ENCODE measurements at regions not wholly inside any gene's neighbourhood (a gene's known extent, or its start where the extent isn't known, plus 50 kb on each side); places are given as distances from the start of the nearest gene placed in this dataset.

GRCh38 chr2:2850859-2851258 lies 519.8 kb upstream of the MYT1L start:
- in situ Hi-C loops (cut with HindIII; ENCODE audit: low sequenced_read_pairs), result no loop called here
- TF ChIP-seq CTCF (IDR thresholded peaks at IDR 0.05; ENCODE audit: low read depth, low read length, missing control alignments), result no peak
- no peak for DNase-seq (ENCODE audit: low read depth)
- no peak overlapping the region for H3K4me3 ChIP-seq (ENCODE audit: low read depth, low read length)

GRCh38 chr2:2850218-2850755 lies 519.2 kb upstream of the MYT1L start:
- H3K4me3 ChIP-seq (ENCODE audit: low read depth, low read length), result no peak overlapping the region
- no peak for DNase-seq (ENCODE audit: low read depth)
- in situ Hi-C loops (cut with HindIII; ENCODE audit: low sequenced_read_pairs), result no loop called here
- TF ChIP-seq CTCF (IDR thresholded peaks at IDR 0.05; ENCODE audit: low read depth, low read length, missing control alignments), result no peak

GRCh38 chr2:2849464-2850217 lies 518.6 kb upstream of the MYT1L start:
- TF ChIP-seq CTCF (IDR thresholded peaks at IDR 0.05; ENCODE audit: low read depth, low read length, missing control alignments), result no peak
- no peak for DNase-seq (ENCODE audit: low read depth)
- H3K4me3 ChIP-seq (ENCODE audit: low read depth, low read length), result no peak overlapping the region
- in situ Hi-C loops (cut with HindIII; ENCODE audit: low sequenced_read_pairs), result no loop called here

- no peak for DNase-seq (ENCODE audit: low read depth)
- no peak for TF ChIP-seq CTCF (IDR thresholded peaks at IDR 0.05; ENCODE audit: low read depth, low read length, missing control alignments)
- in situ Hi-C loops (cut with HindIII; ENCODE audit: low sequenced_read_pairs), result no loop called here
- no peak overlapping the region for H3K4me3 ChIP-seq (ENCODE audit: low read depth, low read length)
These were observed 517.7 kb upstream of the MYT1L start for GRCh38 chr2:2848621-2849333.

GRCh38 chr2:2848198-2848597 lies 517.1 kb upstream of the MYT1L start:
- no peak for TF ChIP-seq CTCF (IDR thresholded peaks at IDR 0.05; ENCODE audit: low read depth, low read length, missing control alignments)
- in situ Hi-C loops (cut with HindIII; ENCODE audit: low sequenced_read_pairs), result no loop called here
- DNase-seq (ENCODE audit: low read depth), result no peak
- no peak overlapping the region for H3K4me3 ChIP-seq (ENCODE audit: low read depth, low read length)

- no peak overlapping the region for H3K4me3 ChIP-seq (ENCODE audit: low read depth, low read length)
- no peak for DNase-seq (ENCODE audit: low read depth)
- in situ Hi-C loops (cut with HindIII; ENCODE audit: low sequenced_read_pairs), result no loop called here
- no peak for TF ChIP-seq CTCF (IDR thresholded peaks at IDR 0.05; ENCODE audit: low read depth, low read length, missing control alignments)
These were observed 516.2 kb upstream of the MYT1L start for GRCh38 chr2:2847209-2847676.

Measured in astrocyte of the cerebellum (primary cell).